OCI-LY1 (cell line): ENCODE measurements at regions not wholly inside any gene's neighbourhood (a gene's known extent, or its start where the extent isn't known, plus 50 kb on each side); places are given as distances from the start of the nearest gene placed in this dataset.
"Not testable (repeated sequence)": the region's sequence is repeated elsewhere in the genome, so short reads cannot be mapped to it uniquely, and the experiment has no call there.

Source experiments
- H2AFZ ChIP-seq: fragments of 200-600 bp; sonication (generic), shearing (Covaris generic); 2 replicates; pipeline ENCODE4 v1.6.0; 2014; ENCODE audit warnings: antibody characterized with exemption, mild to moderate bottlenecking, low read length
- H3F3A ChIP-seq: fragments of 200-600 bp; sonication (generic), shearing (Covaris generic); 2 replicates; pipeline ENCODE4 v1.6.0; 2014; ENCODE audit warnings: mild to moderate bottlenecking, antibody characterized with exemption, low read length, moderate library complexity; ENCODE audit not compliant: insufficient read depth
- H3K27ac ChIP-seq: fragments of 200-600 bp; sonication (generic); 2 replicates; pipeline ENCODE4 v1.5.1; 2014; ENCODE audit warnings: low read length, mixed run types, mild to moderate bottlenecking, low read depth; ENCODE audit not compliant: poor library complexity, severe bottlenecking
- H3K27me3 ChIP-seq: fragments of 200-600 bp; sonication (generic); 2 replicates; pipeline ENCODE4 v1.6.0; 2014; ENCODE audit warnings: antibody characterized with exemption, mild to moderate bottlenecking, low read length, moderate library complexity; ENCODE audit not compliant: insufficient read depth
- H3K36me3 ChIP-seq: fragments of 200-600 bp; sonication (generic); 2 replicates; pipeline ENCODE4 v1.6.1; 2014; ENCODE audit warnings: mild to moderate bottlenecking, antibody characterized with exemption, low read length, moderate library complexity, mixed read lengths; ENCODE audit not compliant: insufficient read depth
- H3K4me1 ChIP-seq: fragments of 200-600 bp; sonication (generic); 2 replicates; pipeline ENCODE4 v1.5.1; 2014; ENCODE audit warnings: mild to moderate bottlenecking, low read length, moderate library complexity; ENCODE audit not compliant: insufficient read depth, severe bottlenecking
- H3K4me2 ChIP-seq: fragments of 200-600 bp; sonication (generic), shearing (Covaris generic); 2 replicates; pipeline ENCODE4 v1.6.1; 2014; ENCODE audit warnings: low read length
- H3K4me3 ChIP-seq: fragments of 200-600 bp; sonication (generic); 2 replicates; pipeline ENCODE4 v1.5.1; 2014; ENCODE audit warnings: low read length, low read depth, mild to moderate bottlenecking, mixed read lengths; ENCODE audit not compliant: poor library complexity, severe bottlenecking
- H3K79me2 ChIP-seq: fragments of 200-600 bp; shearing (Covaris generic); 2 replicates; pipeline ENCODE4 v1.6.1; 2016; ENCODE audit warnings: mixed run types, low read length, mixed read lengths; ENCODE audit not compliant: insufficient read depth
- H3K9ac ChIP-seq: fragments of 200-600 bp; sonication (generic), shearing (Covaris generic); 2 replicates; pipeline ENCODE4 v1.6.1; 2014; ENCODE audit warnings: mild to moderate bottlenecking, low read length, mixed read lengths
- H3K9me2 ChIP-seq: fragments of 200-600 bp; sonication (generic), shearing (Covaris generic); 2 replicates; pipeline ENCODE4 v1.6.1; 2014; ENCODE audit warnings: low read depth, mild to moderate bottlenecking, low read length, mixed read lengths
- H3K9me3 ChIP-seq: fragments of 200-600 bp; shearing (Covaris generic); 2 replicates; pipeline ENCODE4 v1.6.1; 2014; ENCODE audit warnings: low read length, mixed read lengths
- H4K20me1 ChIP-seq: fragments of 200-600 bp; sonication (generic), shearing (Covaris generic); 2 replicates; pipeline ENCODE4 v1.6.0; 2016; ENCODE audit warnings: mild to moderate bottlenecking, low read length; ENCODE audit not compliant: insufficient read depth
- EZH2 ChIP-seq: fragments of 200-600 bp; sonication (generic), shearing (Covaris generic); IDR thresholded peaks from 2 replicates; pipeline ENCODE4 v1.8.0; 2017; ENCODE audit warnings: borderline replicate concordance, mixed run types, mild to moderate bottlenecking, antibody characterized with exemption, low read length, moderate library complexity, mixed read lengths
- TF ChIP-seq, protein P1 (sequence below): fragments of 200-600 bp; sonication (generic), shearing (Covaris generic); IDR thresholded peaks from 2 replicates; pipeline ENCODE4 v1.5.1; 2017; ENCODE audit warnings: mild to moderate bottlenecking, antibody characterized with exemption, low read length, moderate library complexity, mixed read lengths

DNA sequence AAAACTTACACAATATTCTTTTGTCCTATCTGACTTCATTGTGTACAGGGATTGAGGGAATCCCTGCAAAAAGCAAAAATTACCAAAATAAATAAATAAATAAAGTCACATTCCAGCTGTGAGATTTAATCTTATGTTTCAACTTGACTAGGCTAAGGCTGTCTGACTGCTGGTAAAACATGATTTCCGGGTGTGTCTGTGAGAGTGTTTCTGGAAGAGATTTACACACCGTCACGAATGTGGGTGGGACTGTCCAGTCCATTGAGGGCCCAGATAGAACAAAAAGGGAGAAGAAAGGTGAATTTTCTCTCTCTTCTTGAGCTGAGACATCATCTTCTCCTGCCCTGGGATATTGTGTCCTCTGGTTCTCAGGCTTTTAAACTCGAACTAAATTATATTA lies 166.1 kb downstream of the LIG4 start:
- Histone ChIP-seq H3K9me3 (no peaks in the 10 kb centered on the region), H3K27me3 (no peaks in the 10 kb centered on the region), H3K9me2 (no peaks in the 10 kb centered on the region), H3K79me2 (no peaks in the 10 kb centered on the region), H3K27ac (no peak overlapping the region), H4K20me1 (no peaks in the 10 kb centered on the region), H3K36me3 (no peaks in the 10 kb centered on the region), H2AFZ (no peak overlapping the region), H3K4me2 (no peak overlapping the region), H3F3A (no peaks in the 10 kb centered on the region), H3K4me3 (no peak overlapping the region), H3K4me1 (no peaks in the 10 kb centered on the region), H3K9ac (no peak overlapping the region)
- no peak for TF ChIP-seq EZH2
- TF ChIP-seq, protein P1, sequence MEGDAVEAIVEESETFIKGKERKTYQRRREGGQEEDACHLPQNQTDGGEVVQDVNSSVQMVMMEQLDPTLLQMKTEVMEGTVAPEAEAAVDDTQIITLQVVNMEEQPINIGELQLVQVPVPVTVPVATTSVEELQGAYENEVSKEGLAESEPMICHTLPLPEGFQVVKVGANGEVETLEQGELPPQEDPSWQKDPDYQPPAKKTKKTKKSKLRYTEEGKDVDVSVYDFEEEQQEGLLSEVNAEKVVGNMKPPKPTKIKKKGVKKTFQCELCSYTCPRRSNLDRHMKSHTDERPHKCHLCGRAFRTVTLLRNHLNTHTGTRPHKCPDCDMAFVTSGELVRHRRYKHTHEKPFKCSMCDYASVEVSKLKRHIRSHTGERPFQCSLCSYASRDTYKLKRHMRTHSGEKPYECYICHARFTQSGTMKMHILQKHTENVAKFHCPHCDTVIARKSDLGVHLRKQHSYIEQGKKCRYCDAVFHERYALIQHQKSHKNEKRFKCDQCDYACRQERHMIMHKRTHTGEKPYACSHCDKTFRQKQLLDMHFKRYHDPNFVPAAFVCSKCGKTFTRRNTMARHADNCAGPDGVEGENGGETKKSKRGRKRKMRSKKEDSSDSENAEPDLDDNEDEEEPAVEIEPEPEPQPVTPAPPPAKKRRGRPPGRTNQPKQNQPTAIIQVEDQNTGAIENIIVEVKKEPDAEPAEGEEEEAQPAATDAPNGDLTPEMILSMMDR, result no peak

DNA sequence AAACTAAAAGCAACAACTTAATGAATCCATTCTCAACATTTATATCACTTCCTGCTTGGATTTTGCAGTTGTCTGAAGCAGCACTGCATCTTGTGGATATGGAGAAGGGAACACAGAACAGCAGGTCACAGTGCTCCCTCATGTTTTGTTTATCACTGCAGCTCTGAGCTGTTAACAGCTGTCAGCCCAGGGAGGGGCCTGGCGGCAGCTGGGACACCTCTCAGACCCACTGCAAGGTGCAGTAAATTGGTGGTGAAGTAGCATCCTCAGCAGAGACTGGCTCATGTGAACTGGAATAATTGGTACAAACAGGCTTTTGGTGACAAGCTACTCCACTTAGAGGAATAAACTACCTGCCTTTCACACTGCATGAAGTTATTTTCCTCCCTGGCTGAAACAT lies 170.4 kb downstream of the LIG4 start:
- H4K20me1 ChIP-seq, result no peaks in the 10 kb centered on the region
- no peaks in the 10 kb centered on the region for H3K9me3 ChIP-seq

DNA sequence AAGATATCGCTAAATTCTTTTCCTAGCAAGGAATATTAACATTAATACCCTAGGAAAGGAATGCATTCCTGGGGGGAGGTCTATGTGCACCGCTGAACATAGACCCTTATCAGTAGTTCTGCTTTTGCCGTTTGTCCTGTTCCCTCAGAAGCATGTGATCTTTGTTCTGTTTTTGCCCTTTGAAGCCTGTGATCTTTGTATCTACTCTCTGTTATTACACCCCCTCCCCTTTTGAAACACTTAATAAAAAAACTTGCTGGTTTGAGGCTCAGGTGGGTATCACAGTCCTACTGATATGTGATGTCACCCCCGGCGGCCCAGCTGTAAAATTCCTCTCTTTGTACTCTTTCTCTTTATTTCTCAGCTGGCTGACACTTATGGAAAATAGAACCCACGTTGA lies 172.5 kb downstream of the LIG4 start:
- not testable (repeated sequence) for H3K4me2 ChIP-seq, H3K36me3 ChIP-seq, H3K27ac ChIP-seq, H3K4me1 ChIP-seq, H3F3A ChIP-seq, H4K20me1 ChIP-seq, H3K79me2 ChIP-seq, H3K9me3 ChIP-seq, H3K27me3 ChIP-seq, H3K9me2 ChIP-seq, H3K4me3 ChIP-seq, H2AFZ ChIP-seq, H3K9ac ChIP-seq

More for the DNA sequence above, 170.4 kb downstream of the LIG4 start:
- Histone ChIP-seq H3K27me3 (no peaks in the 10 kb centered on the region), H3K9ac (no peak overlapping the region), H3K4me1 (no peaks in the 10 kb centered on the region), H3K36me3 (no peaks in the 10 kb centered on the region), H3F3A (no peaks in the 10 kb centered on the region), H3K4me3 (no peak overlapping the region), H2AFZ (no peak overlapping the region), H3K79me2 (no peaks in the 10 kb centered on the region), H3K27ac (no peak overlapping the region), H3K9me2 (no peaks in the 10 kb centered on the region), H3K4me2 (no peak overlapping the region)
- TF ChIP-seq EZH2, result no peak
- TF ChIP-seq, protein P1, result no peak

DNA sequence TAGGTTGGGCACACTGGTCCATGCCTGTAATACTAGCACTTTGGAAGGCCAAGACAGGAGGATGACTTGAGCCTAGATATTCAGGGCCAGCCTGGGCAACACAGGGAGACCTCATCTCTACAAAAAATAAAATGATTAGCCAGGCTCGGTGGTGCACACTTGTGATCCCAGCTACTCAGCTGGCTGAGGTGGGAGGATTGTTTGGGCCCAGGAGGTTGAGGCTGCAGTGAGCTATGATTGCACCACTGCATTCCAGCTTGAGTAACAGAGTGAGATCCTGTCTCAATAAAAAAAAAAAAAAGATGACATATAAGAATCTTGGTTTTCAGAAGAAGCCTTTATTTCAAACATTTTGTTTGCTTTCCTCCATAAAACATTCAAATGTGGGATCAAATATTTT lies 178.0 kb downstream of the LIG4 start:
- no peak overlapping the region for H3K4me3 ChIP-seq
- H3K9ac ChIP-seq, result no peak overlapping the region
- no peaks in the 10 kb centered on the region for H3K27me3 ChIP-seq
- H2AFZ ChIP-seq, result no peak overlapping the region
- no peaks in the 10 kb centered on the region for H3F3A ChIP-seq
- no peaks in the 10 kb centered on the region for H3K9me2 ChIP-seq
- no peaks in the 10 kb centered on the region for H3K36me3 ChIP-seq
- H3K27ac ChIP-seq, result no peak overlapping the region
- H3K9me3 ChIP-seq, result no peaks in the 10 kb centered on the region
- no peaks in the 10 kb centered on the region for H3K4me1 ChIP-seq
- TF ChIP-seq EZH2, result no peak
- TF ChIP-seq, protein P1, result no peak
- no peak overlapping the region for H3K4me2 ChIP-seq
- no peaks in the 10 kb centered on the region for H3K79me2 ChIP-seq
- no peaks in the 10 kb centered on the region for H4K20me1 ChIP-seq
